AG09309 (cell line): ENCODE measurements at regions not wholly inside any gene's neighbourhood (a gene's known extent, or its start where the extent isn't known, plus 50 kb on each side); places are given as distances from the start of the nearest gene placed in this dataset.
"Not testable (repeated sequence)": the region's sequence is repeated elsewhere in the genome, so short reads cannot be mapped to it uniquely, and the experiment has no call there.

Experiments
- DNase-seq: peaks from one replicate; pipeline ENCODE4 v3.0.0-alpha.2; 2010; ENCODE audit warnings: low read depth
- H3K4me3 ChIP-seq: 2 replicates; pipeline ENCODE4 v1.5.1; 2011; ENCODE audit warnings: mild to moderate bottlenecking, low read depth, low read length, moderate library complexity; ENCODE audit not compliant: control insufficient read depth
- CTCF ChIP-seq: IDR thresholded peaks from 2 replicates; pipeline ENCODE4 v1.5.1; 2011; ENCODE audit warnings: mild to moderate bottlenecking, low read depth, low read length, inconsistent platforms; ENCODE audit not compliant: insufficient read depth, control insufficient read depth; ENCODE audit errors: missing control alignments

GRCh38 chr9:81427870-81428269 lies 261.5 kb downstream of the TLE1 start:
- no peak for TF ChIP-seq CTCF
- no peak overlapping the region for H3K4me3 ChIP-seq
- DNase-seq: no peak

GRCh38 chr9:81424431-81424830 lies 264.9 kb downstream of the TLE1 start:
- H3K4me3 ChIP-seq: no peak overlapping the region
- no peak for DNase-seq
- no peak for TF ChIP-seq CTCF

- no peak overlapping the region for H3K4me3 ChIP-seq
- no peak for TF ChIP-seq CTCF
- no peak for DNase-seq
Measured at GRCh38 chr9:81423589-81424326, 265.6 kb downstream of the TLE1 start.

GRCh38 chr9:81421090-81421489 lies 268.3 kb downstream of the TLE1 start:
- not testable (repeated sequence) for DNase-seq, H3K4me3 ChIP-seq

- TF ChIP-seq CTCF: no peak
- DNase-seq: no peak
- H3K4me3 ChIP-seq: no peak overlapping the region
Measured at GRCh38 chr9:81420024-81420423, 269.3 kb downstream of the TLE1 start.

- no peak for TF ChIP-seq CTCF
- no peak overlapping the region for H3K4me3 ChIP-seq
- no peak for DNase-seq
Measured at GRCh38 chr9:81417941-81418340, 271.4 kb downstream of the TLE1 start.

- TF ChIP-seq CTCF: no peak
- DNase-seq: no peak
Measured at GRCh38 chr9:81417299-81417675, 272.1 kb downstream of the TLE1 start.

More at GRCh38 chr9:81417299-81417675, 272.1 kb downstream of the TLE1 start:
- H3K4me3 ChIP-seq: no peak overlapping the region
